ENCODE measurements at regions not wholly inside any gene's neighbourhood (a gene's known extent, or its start where the extent isn't known, plus 50 kb on each side); places are given as distances from the start of the nearest gene placed in this dataset.

DNA sequence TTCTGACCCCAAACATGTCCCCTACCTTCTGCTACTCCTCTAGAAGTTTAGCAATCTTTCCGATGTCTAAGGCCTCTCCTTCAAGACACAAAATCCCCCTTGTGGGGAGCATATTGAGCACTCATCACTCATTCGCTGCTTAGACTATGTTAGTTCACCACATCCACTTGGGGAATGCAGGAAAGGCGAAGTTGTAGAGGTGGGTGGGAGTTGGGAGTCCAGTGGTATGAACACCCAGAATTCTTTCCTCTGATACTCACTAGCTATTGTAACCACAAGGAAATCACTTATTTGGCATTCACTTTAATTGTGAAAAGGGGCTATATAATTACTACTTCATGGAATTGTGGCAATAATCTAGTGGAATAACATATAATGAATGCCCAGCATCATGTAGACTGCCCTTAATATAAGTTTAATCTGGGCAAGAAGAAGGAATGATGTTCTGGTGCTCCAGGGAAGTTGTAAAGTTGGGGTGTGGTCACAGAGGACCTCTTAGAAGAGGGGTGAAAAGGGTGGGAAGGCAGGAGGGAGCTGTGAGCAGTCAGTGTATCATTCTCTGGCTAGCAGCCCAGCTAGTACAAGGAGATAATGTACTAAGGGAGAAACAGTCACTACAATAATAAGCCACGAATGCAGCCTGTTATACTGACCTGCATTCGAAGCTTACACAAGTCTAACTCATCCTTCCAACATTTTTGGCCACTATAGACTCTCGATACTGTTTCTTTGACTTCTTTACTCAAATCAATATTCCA, 468.2 kb upstream of the DIPK2B start:
- no peaks in the 10 kb centered on the region; the same call in 1 of the 2 replicates for H3K4me1 ChIP-seq (ENCODE audit: control insufficient read depth, insufficient read depth, low read length)
- no peak overlapping the region for H2BK15ac ChIP-seq (ENCODE audit: low read depth, low read length)
- no peaks in the 10 kb centered on the region; the same call in 1 of the 2 replicates for H3K27me3 ChIP-seq (ENCODE audit: control insufficient read depth, insufficient read depth, low read length)
- intact Hi-C loops (cut with micrococcal nuclease) = loop anchor here (2.0 kb wide), 2 partner anchors 42 to 150 kb away; no protein-coding TSS in a partner anchor
- H3K36me3 ChIP-seq (ENCODE audit: control insufficient read depth, insufficient read depth, low read length) = no peaks in the 10 kb centered on the region
- peak overlapping the region; percentile 29; the same call in 1 of the 2 replicates for H3K18ac ChIP-seq (ENCODE audit: low read depth, low read length)
- CTCF ChIA-PET = interaction anchor here (0.6 to 1.0 kb wide), 2 partner anchors 42 to 346 kb away, joined by 3 to 4 read pairs; no protein-coding TSS in a partner anchor
- in situ Hi-C loops (cut with MboI; ENCODE audit: low sequenced_read_pairs) = no loop called here
- H2BK20ac ChIP-seq (ENCODE audit: low read depth, low read length) = peak overlapping the region; percentile 28
- no peaks in the 10 kb centered on the region for H3K9me1 ChIP-seq (ENCODE audit: insufficient read depth, low read length)
- ATAC-seq (ENCODE audit: low read depth) (peak; percentile 85), DNase-seq (peak; percentile 95)
- H2AK9ac ChIP-seq (replicated peaks; ENCODE audit: low read depth, low read length, poor library complexity) = no peak overlapping the region
- peak overlapping the region; percentile 54 for H4K91ac ChIP-seq (ENCODE audit: insufficient read depth, low read depth, low read length)
- H4K20me1 ChIP-seq (ENCODE audit: insufficient read depth, low read length) = no peaks in the 10 kb centered on the region
- no CpG with 5 or more reads among the region's 6 CpGs for WGBS, 2 experiments (ENCODE audit: extremely low coverage in 2 of 2, insufficient read length in 1 of 2)
- no peak overlapping the region; the same call in 1 of the 2 replicates for H3K4me2 ChIP-seq (ENCODE audit: low read depth, low read length)
- POLR2A ChIA-PET (ENCODE audit: unreplicated experiment) = no interaction called here
- BruUV-seq (replicated peaks) = no TSS peak
- H2AK5ac ChIP-seq (ENCODE audit: low read depth, low read length) = no peak overlapping the region
- no peak overlapping the region; the same call in 1 of the 2 replicates for H3K27ac ChIP-seq (ENCODE audit: insufficient read depth, low read length)
- TF ChIP-seq MAZ (IDR thresholded peaks at IDR 0.05; ENCODE audit: borderline replicate concordance, low read depth, low read length) (no peak), FOS (IDR thresholded peaks at IDR 0.05; ENCODE audit: low read depth, low read length) (peak; percentile 43; the same call in 1 of the 2 replicates), CEBPB (IDR thresholded peaks at IDR 0.05; ENCODE audit: low read depth, low read length) (peak; percentile 27; the same call in 1 of the 2 replicates)
- peak overlapping the region; percentile 0; the same call in 1 of the 2 replicates for H3K14ac ChIP-seq (replicated peaks; ENCODE audit: low read depth, low read length)
- peak overlapping the region in 1 of 2 experiments; percentile 78; a peak in 2 of 4 replicates for H4K8ac ChIP-seq (ENCODE audit: low read depth in 2 of 2, low read length in 2 of 2)
- peak overlapping the region; percentile 32; the same call in 1 of the 2 replicates for H4K5ac ChIP-seq (ENCODE audit: low read depth, low read length)
- no peak overlapping the region for H3K56ac ChIP-seq (ENCODE audit: extremely low read depth, insufficient read depth, low read length)
- H2BK120ac ChIP-seq (ENCODE audit: low read depth, low read length) = peak overlapping the region; percentile 94
- H2BK5ac ChIP-seq (ENCODE audit: low read depth, low read length, poor library complexity, severe bottlenecking) = peak overlapping the region; percentile 84
- H3K23ac ChIP-seq (ENCODE audit: low read depth, low read length) = no peak overlapping the region
- H3K9ac ChIP-seq (ENCODE audit: low read depth, low read length) = no peak overlapping the region
- no peak overlapping the region for H3K4me3 ChIP-seq (ENCODE audit: insufficient read depth, low read depth, low read length)
- dilution Hi-C loops (cut with HindIII; ENCODE audit: low sequenced_read_pairs, unreplicated experiment) = no loop called here
- H3K4ac ChIP-seq (ENCODE audit: low read depth, low read length) = peak overlapping the region; percentile 57; the same call in 1 of the 2 replicates
- no peaks in the 10 kb centered on the region; the same call in 1 of the 2 replicates for H3K9me3 ChIP-seq (ENCODE audit: control insufficient read depth, insufficient read depth, low read length)
- no peaks in the 10 kb centered on the region for H3K79me1 ChIP-seq (ENCODE audit: low read depth in 1 of 2, low read length in 2 of 2)
- H2AFZ ChIP-seq (replicated peaks; ENCODE audit: low read length, poor library complexity) = no peak overlapping the region

Data from IMR-90 (cell line).